ENCODE measurements at regions not wholly inside any gene's neighbourhood (a gene's known extent, or its start where the extent isn't known, plus 50 kb on each side); places are given as distances from the start of the nearest gene placed in this dataset.
"Not testable (repeated sequence)": the region's sequence is repeated elsewhere in the genome, so short reads cannot be mapped to it uniquely, and the experiment has no call there.

DNA sequence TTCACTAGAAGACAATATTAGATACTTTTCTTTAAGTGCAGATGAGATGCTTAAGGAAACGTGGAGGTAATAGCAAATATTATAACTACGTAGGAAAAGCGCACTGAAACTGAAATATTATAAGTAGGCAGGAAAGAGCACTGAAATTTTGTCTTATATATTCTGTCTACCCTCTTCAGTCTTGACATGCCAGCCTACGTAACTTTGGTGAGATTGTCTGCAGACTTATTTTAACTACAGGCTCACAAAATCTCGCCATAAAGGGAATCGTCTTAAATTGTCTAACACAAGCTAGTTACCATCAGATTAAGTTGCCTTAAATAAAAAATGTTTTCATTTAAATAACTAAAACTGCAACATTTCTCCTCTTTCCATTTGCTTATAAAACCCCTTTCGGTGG, 280.1 kb upstream of the PTER start:
- Histone ChIP-seq H3K4ac (ENCODE audit: low read depth, low read length) (no peak overlapping the region), H3K18ac (ENCODE audit: low read length) (no peak overlapping the region), H3K79me2 (ENCODE audit: control insufficient read depth, insufficient read depth, low read length) (no peaks in the 10 kb centered on the region), H2AK5ac (ENCODE audit: low read length) (no peak overlapping the region), H3K9ac (ENCODE audit: low read length) (no peak overlapping the region), H3K27me3 (ENCODE audit: insufficient read depth, low read length, poor library complexity) (no peaks in the 10 kb centered on the region), H2BK120ac (ENCODE audit: low read depth, low read length) (no peak overlapping the region), H3K56ac (ENCODE audit: low read length) (no peak overlapping the region), H3K4me2 (ENCODE audit: low read length) (no peak overlapping the region), H3K27ac (ENCODE audit: low read depth, low read length) (no peak overlapping the region), H3K4me1 (ENCODE audit: control insufficient read depth, low read depth, low read length) (no peaks in the 10 kb centered on the region), H3K4me3 (ENCODE audit: low read length) (no peak overlapping the region), H3K79me1 (ENCODE audit: low read length) (no peaks in the 10 kb centered on the region), H3K23ac (ENCODE audit: low read length) (no peak overlapping the region), H2BK15ac (replicated peaks; ENCODE audit: low read depth) (no peak overlapping the region), H2BK5ac (ENCODE audit: low read length) (no peak overlapping the region), H3K36me3 (ENCODE audit: control insufficient read depth, insufficient read depth, low read length) (no peaks in the 10 kb centered on the region), H4K5ac (ENCODE audit: low read length) (no peak overlapping the region), H4K8ac (ENCODE audit: low read depth, low read length) (no peak overlapping the region)
- no CpG with 5 or more reads among the region's 7 CpGs for WGBS (ENCODE audit: extremely low coverage, insufficient coverage, low lambda C conversion rate)
- no peak for DNase-seq

DNA sequence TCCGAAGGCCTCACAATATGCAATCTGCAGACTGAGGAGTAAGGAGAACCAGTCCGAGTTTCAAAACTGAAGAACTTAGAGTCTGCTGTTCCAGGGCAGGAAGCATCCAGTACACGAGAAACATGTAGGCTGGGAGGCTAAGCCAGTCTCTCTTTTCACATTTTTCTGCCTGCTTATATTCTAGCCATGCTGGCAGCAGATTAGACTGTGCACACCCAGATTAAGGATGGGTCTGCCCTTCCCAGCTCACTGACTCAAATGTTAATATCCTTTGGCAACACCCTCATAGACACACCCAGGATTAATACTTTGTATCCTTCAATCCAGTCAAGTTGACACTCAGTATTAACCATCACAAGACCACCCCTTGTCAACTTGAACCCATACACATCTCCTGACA, 271.7 kb upstream of the PTER start:
- not testable (repeated sequence) for H2BK5ac ChIP-seq (ENCODE audit: low read length); H3K27ac ChIP-seq (ENCODE audit: low read depth, low read length); H2BK15ac ChIP-seq (replicated peaks; ENCODE audit: low read depth); H3K27me3 ChIP-seq (ENCODE audit: insufficient read depth, low read length, poor library complexity); H3K36me3 ChIP-seq (ENCODE audit: control insufficient read depth, insufficient read depth, low read length); H3K4me3 ChIP-seq (ENCODE audit: low read length); H3K79me2 ChIP-seq (ENCODE audit: control insufficient read depth, insufficient read depth, low read length); H3K9ac ChIP-seq (ENCODE audit: low read length); H2BK120ac ChIP-seq (ENCODE audit: low read depth, low read length); H3K18ac ChIP-seq (ENCODE audit: low read length); H3K4me2 ChIP-seq (ENCODE audit: low read length); H3K79me1 ChIP-seq (ENCODE audit: low read length); H3K56ac ChIP-seq (ENCODE audit: low read length); H2AK5ac ChIP-seq (ENCODE audit: low read length); H3K4ac ChIP-seq (ENCODE audit: low read depth, low read length); H4K5ac ChIP-seq (ENCODE audit: low read length); DNase-seq; H3K23ac ChIP-seq (ENCODE audit: low read length); H3K4me1 ChIP-seq (ENCODE audit: control insufficient read depth, low read depth, low read length); H4K8ac ChIP-seq (ENCODE audit: low read depth, low read length)
- WGBS (ENCODE audit: extremely low coverage, insufficient coverage, low lambda C conversion rate), result no CpG with 5 or more reads among the region's 3 CpGs

DNA sequence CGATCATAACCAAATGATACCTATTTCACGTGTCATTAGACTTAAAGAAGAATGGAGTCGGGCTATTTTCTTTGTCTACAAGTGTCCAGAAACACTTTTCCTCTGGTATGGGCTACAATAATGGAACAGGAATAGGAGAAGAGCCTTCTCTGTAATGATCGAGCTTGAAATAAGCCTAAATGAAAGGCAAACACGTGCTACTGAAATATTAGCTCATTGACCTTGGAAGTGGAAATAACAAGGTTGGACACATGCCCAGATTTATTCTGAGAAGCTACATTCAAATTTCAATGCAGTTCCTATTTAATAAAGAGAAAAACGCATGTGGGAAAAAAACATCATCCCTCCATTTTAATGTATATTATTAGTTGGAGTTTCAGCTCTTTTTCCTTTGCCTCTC, 254.7 kb upstream of the PTER start:
- Histone ChIP-seq H2BK120ac (ENCODE audit: low read depth, low read length) (no peak overlapping the region), H3K79me2 (ENCODE audit: control insufficient read depth, insufficient read depth, low read length) (no peaks in the 10 kb centered on the region), H3K4me3 (ENCODE audit: low read length) (no peak overlapping the region), H3K4ac (ENCODE audit: low read depth, low read length) (no peak overlapping the region), H4K8ac (ENCODE audit: low read depth, low read length) (no peak overlapping the region), H3K4me2 (ENCODE audit: low read length) (no peak overlapping the region), H3K79me1 (ENCODE audit: low read length) (no peaks in the 10 kb centered on the region), H3K23ac (ENCODE audit: low read length) (no peak overlapping the region), H3K56ac (ENCODE audit: low read length) (no peak overlapping the region), H3K27ac (ENCODE audit: low read depth, low read length) (no peak overlapping the region), H2BK15ac (replicated peaks; ENCODE audit: low read depth) (no peak overlapping the region), H2BK5ac (ENCODE audit: low read length) (no peak overlapping the region), H3K27me3 (ENCODE audit: insufficient read depth, low read length, poor library complexity) (no peaks in the 10 kb centered on the region), H3K36me3 (ENCODE audit: control insufficient read depth, insufficient read depth, low read length) (no peaks in the 10 kb centered on the region), H3K9ac (ENCODE audit: low read length) (no peak overlapping the region), H2AK5ac (ENCODE audit: low read length) (no peak overlapping the region), H4K5ac (ENCODE audit: low read length) (no peak overlapping the region), H3K18ac (ENCODE audit: low read length) (no peak overlapping the region), H3K4me1 (ENCODE audit: control insufficient read depth, low read depth, low read length) (no peaks in the 10 kb centered on the region)
- WGBS (ENCODE audit: extremely low coverage, insufficient coverage, low lambda C conversion rate), result no CpG with 5 or more reads among the region's 6 CpGs
- DNase-seq, result no peak

DNA sequence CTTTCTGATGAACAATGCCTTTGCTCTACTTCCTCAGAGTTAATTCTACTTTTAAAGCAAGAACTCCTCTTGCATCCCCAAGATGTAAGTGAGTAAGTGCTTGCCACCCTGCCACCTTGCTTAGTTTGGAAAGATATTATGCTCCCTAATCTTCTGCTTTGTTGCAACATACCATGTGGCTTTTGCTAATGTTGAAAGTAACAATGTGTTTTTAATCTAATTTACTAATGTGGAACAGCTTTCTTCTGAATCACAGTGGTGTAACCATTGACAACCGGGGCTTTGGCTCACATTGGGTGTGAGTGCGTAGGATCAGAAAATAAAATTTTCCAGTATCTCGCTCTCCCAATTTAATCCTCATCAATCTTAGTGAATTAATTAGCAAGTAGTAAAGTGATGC, 254.1 kb upstream of the PTER start:
- no peak overlapping the region for H2BK5ac ChIP-seq (ENCODE audit: low read length)
- H2BK120ac ChIP-seq (ENCODE audit: low read depth, low read length), result no peak overlapping the region
- no peak overlapping the region for H3K23ac ChIP-seq (ENCODE audit: low read length)
- no peak overlapping the region for H3K18ac ChIP-seq (ENCODE audit: low read length)
- no peak overlapping the region for H4K8ac ChIP-seq (ENCODE audit: low read depth, low read length)
- H3K4me2 ChIP-seq (ENCODE audit: low read length), result no peak overlapping the region
- no CpG with 5 or more reads among the region's 3 CpGs for WGBS (ENCODE audit: extremely low coverage, insufficient coverage, low lambda C conversion rate)
- no peak overlapping the region for H2AK5ac ChIP-seq (ENCODE audit: low read length)
- no peaks in the 10 kb centered on the region for H3K27me3 ChIP-seq (ENCODE audit: insufficient read depth, low read length, poor library complexity)
- H3K27ac ChIP-seq (ENCODE audit: low read depth, low read length), result no peak overlapping the region
- no peak overlapping the region for H4K5ac ChIP-seq (ENCODE audit: low read length)
- no peak for DNase-seq
- H3K79me2 ChIP-seq (ENCODE audit: control insufficient read depth, insufficient read depth, low read length), result no peaks in the 10 kb centered on the region
- no peak overlapping the region for H3K56ac ChIP-seq (ENCODE audit: low read length)
- H3K79me1 ChIP-seq (ENCODE audit: low read length), result no peaks in the 10 kb centered on the region
- H2BK15ac ChIP-seq (replicated peaks; ENCODE audit: low read depth), result no peak overlapping the region
- H3K4ac ChIP-seq (ENCODE audit: low read depth, low read length), result no peak overlapping the region
- H3K4me3 ChIP-seq (ENCODE audit: low read length), result no peak overlapping the region
- no peaks in the 10 kb centered on the region for H3K36me3 ChIP-seq (ENCODE audit: control insufficient read depth, insufficient read depth, low read length)
- H3K4me1 ChIP-seq (ENCODE audit: control insufficient read depth, low read depth, low read length), result no peaks in the 10 kb centered on the region
- H3K9ac ChIP-seq (ENCODE audit: low read length), result no peak overlapping the region

DNA sequence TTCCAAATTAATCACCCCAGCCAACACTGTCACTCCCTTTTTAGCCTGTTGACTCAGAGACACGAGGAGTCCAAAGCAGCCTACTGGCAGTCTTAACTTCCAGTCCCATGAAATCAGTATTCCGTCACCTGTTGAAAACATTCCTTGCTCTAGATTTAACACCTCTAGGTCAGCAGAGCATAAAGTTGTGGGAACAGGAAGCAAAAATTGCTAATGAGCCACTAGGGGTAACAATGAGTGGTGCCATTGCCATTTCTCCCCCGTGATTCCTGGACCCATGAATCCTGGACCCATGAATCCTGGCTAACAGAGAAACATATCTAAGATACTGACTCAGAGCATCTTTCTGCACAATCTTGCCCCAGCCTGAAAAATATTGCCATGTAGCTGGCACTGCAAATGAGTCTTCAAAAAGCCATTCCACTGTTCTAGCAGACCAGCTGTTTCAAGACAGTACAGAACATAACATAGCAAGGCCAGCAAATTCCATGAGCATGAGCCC, 252.7 kb upstream of the PTER start:
- Histone ChIP-seq H2BK15ac (replicated peaks; ENCODE audit: low read depth) (no peak overlapping the region), H2AK5ac (ENCODE audit: low read length) (no peak overlapping the region), H3K36me3 (ENCODE audit: control insufficient read depth, insufficient read depth, low read length) (no peaks in the 10 kb centered on the region), H3K4me3 (ENCODE audit: low read length) (no peak overlapping the region), H3K18ac (ENCODE audit: low read length) (no peak overlapping the region), H4K5ac (ENCODE audit: low read length) (no peak overlapping the region), H3K56ac (ENCODE audit: low read length) (no peak overlapping the region), H3K79me1 (ENCODE audit: low read length) (no peaks in the 10 kb centered on the region), H3K4me1 (ENCODE audit: control insufficient read depth, low read depth, low read length) (no peaks in the 10 kb centered on the region), H3K79me2 (ENCODE audit: control insufficient read depth, insufficient read depth, low read length) (no peaks in the 10 kb centered on the region), H3K27ac (ENCODE audit: low read depth, low read length) (no peak overlapping the region), H3K4me2 (ENCODE audit: low read length) (no peak overlapping the region), H3K23ac (ENCODE audit: low read length) (no peak overlapping the region), H3K27me3 (ENCODE audit: insufficient read depth, low read length, poor library complexity) (no peaks in the 10 kb centered on the region), H3K9ac (ENCODE audit: low read length) (no peak overlapping the region), H4K8ac (ENCODE audit: low read depth, low read length) (no peak overlapping the region), H2BK120ac (ENCODE audit: low read depth, low read length) (no peak overlapping the region), H2BK5ac (ENCODE audit: low read length) (no peak overlapping the region), H3K4ac (ENCODE audit: low read depth, low read length) (no peak overlapping the region)
- no peak for DNase-seq
- no CpG with 5 or more reads among the region's 3 CpGs for WGBS (ENCODE audit: extremely low coverage, insufficient coverage, low lambda C conversion rate)

DNA sequence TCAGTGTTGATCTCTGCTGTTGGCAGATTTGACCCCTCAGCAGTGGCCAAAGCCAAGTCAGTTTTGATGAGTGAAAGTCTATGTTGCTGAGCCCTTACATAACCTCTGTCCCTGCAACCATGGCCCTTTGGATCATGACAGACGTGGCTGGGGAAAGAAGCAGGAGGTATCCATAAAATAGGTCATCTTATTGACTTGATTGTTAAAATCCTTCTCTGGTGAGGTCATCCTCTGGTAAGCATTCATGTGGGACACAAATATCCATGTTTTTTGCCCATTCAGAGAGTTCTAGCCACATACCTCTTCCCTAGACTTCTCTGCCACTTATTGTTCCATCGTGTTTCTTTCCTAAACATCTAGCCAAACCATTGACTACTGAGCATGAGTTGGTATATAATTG, 251.9 kb upstream of the PTER start:
- Histone ChIP-seq H2BK15ac (replicated peaks; ENCODE audit: low read depth) (no peak overlapping the region), H4K5ac (ENCODE audit: low read length) (no peak overlapping the region), H4K8ac (ENCODE audit: low read depth, low read length) (no peak overlapping the region), H3K27ac (ENCODE audit: low read depth, low read length) (no peak overlapping the region), H3K36me3 (ENCODE audit: control insufficient read depth, insufficient read depth, low read length) (no peaks in the 10 kb centered on the region), H2AK5ac (ENCODE audit: low read length) (no peak overlapping the region), H3K4me3 (ENCODE audit: low read length) (no peak overlapping the region), H3K56ac (ENCODE audit: low read length) (no peak overlapping the region), H2BK120ac (ENCODE audit: low read depth, low read length) (no peak overlapping the region), H3K4ac (ENCODE audit: low read depth, low read length) (no peak overlapping the region), H3K18ac (ENCODE audit: low read length) (no peak overlapping the region), H3K4me2 (ENCODE audit: low read length) (no peak overlapping the region), H3K4me1 (ENCODE audit: control insufficient read depth, low read depth, low read length) (no peaks in the 10 kb centered on the region), H3K9ac (ENCODE audit: low read length) (no peak overlapping the region), H3K23ac (ENCODE audit: low read length) (no peak overlapping the region), H3K79me2 (ENCODE audit: control insufficient read depth, insufficient read depth, low read length) (no peaks in the 10 kb centered on the region), H3K79me1 (ENCODE audit: low read length) (no peaks in the 10 kb centered on the region), H3K27me3 (ENCODE audit: insufficient read depth, low read length, poor library complexity) (no peaks in the 10 kb centered on the region), H2BK5ac (ENCODE audit: low read length) (no peak overlapping the region)
- WGBS (ENCODE audit: extremely low coverage, insufficient coverage, low lambda C conversion rate), result no CpG with 5 or more reads among the region's 2 CpGs
- no peak for DNase-seq

All from mesendoderm (in vitro differentiated cells).